ENCODE measurements at regions not wholly inside any gene's neighbourhood (a gene's known extent, or its start where the extent isn't known, plus 50 kb on each side); places are given as distances from the start of the nearest gene placed in this dataset.

DNA sequence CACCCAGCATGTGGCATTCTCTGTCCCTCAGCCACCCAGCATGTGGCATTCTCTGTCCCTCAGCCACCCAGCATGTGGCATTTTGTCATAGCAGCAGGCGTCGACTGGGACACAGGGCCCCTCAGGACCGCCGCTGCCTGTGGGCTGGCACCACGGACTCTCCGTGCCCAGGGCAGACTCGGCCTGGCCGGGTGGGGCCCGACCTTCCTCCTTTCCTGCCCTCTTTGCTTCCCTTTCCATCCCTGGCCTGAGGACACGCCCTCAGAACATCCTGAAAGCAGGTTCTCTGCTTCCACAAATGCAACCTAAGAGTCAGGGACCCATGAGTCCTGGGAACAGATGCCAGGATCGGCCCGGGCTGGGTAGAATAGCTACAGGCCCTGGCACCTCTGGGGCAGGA, 291.4 kb upstream of the SALL3 start:
- DNase-seq, result no peak

DNA sequence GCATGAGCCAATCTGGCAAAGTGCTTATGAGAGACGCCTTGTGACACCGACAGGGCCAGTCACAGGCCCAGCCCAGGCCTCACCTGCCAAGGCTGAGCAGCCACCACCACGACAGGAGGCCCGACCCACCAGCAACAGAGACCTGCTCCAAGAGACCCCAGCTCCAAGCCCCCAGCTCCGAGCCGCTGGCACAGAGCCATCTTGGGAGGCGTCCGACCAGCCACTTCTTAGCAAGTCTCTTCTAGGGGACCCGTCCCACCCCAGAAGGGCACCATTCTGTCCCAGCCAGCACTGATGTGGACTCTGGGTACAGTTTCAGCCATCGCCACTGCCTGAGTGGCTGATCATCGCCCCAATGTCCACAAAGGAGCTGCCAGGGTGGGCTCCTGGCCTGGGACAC, 290.7 kb upstream of the SALL3 start:
- no peak for DNase-seq

DNA sequence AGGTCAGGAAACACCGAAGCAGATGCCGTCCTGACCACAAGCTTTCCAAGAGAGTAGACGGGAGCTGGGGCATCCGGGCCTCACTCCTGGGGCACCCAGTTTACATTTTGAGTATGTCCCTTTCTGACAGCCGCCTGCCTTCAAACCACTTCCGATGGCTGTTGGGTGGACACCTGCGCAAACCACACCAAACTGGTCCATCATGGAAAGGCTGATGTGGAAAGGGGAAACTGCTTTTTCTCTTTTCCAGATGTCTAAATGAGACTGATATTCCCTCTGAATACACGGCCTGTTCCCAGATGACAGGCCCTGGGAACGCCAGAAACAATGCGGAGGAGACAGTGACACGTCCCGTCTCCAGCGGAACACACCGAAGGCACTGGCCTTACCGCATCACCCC, 290.0 kb upstream of the SALL3 start:
- DNase-seq, result no peak

DNA sequence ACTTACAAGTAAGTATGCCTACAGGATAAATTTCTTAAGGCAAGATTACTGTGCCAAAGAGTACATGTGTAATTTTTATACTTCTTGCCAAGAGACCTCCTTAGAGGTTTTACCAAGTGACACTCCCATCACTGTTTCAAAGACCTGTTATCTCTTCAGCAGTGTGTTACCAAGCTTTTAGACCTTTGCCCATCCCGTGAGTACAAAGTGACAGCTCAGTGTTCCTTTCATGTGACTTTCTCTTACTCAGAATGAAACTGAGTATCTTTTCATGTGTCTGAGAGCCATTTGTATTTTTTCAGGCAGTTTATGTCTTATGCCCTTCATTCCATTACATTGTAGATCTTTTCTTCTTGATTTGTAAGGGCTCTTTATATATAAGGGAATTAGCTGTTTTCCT, 287.5 kb upstream of the SALL3 start:
- no peak for DNase-seq

DNA sequence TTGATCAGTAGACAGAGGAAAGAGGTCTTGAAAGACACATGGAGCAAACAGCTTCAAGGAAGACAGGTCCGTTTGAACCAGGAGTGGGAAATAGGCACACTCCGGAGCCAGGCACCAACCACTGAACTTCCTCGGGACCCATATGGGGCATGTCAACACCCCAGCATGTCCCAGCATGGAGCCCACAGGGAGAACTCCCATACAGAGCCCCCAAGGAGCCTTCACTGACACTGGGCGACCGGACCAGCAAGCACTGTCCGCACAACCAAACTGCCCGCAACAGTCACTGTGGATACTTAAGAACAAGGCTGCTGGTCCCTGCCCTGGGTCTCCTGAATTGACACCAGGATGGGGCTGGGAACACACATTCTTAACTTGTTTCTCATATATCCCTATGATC, 286.2 kb upstream of the SALL3 start:
- DNase-seq, result no peak

DNA sequence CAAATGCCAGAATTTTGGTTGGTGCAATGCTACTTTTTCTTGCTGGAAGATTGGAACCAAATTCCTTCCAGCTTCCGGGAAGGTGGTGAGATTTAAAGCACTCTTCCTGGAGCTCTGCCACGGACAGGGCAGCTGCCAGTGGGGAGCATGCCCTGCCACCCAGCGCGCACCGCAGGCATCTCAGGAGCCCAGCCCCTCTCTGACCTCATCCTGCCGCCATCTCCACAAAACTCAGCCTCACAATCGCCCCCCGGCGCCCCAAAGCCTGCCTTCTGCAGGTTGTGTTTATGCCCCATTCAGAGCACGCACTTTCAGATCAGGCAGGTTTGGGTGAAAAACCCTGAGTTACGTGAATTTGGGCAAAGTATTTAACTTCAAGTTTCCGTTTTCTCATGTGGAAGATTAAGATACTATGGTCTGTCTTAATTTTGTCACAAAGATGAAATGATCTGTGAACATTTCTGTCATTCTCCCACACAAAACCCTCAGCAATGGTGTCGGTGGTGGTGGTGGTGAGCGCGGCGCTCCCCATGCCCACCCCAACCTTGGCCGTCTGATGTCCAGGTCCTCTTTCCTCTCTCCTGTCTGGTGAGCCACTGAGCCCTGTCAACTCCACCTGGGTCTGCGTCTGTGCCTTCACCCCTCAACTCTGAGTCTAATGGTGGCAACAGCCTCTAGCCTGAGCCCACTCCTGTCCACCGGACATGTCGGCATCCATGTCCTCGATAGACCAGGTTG, 282.8 kb upstream of the SALL3 start:
- DNase-seq, result no peak

DNA sequence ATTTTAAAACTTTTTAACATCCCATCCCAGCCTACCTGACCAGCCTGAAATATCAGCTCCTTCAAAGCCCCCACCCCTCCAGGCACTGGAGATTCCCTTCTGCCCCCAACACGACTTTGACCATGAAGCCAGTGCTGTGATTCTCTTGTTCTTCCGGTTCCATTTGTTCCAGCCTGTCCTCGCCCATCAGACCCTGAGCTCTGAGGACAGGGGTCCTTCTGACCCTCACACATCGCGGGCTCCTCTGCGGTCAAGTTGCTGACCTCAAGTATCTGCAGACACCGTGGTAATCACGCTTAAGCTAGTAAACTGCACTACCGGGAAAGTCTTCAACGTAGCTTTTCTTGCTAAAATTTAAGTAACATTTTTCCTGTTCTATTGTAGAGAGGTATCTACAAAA, 282.2 kb upstream of the SALL3 start:
- no peak for DNase-seq

DNA sequence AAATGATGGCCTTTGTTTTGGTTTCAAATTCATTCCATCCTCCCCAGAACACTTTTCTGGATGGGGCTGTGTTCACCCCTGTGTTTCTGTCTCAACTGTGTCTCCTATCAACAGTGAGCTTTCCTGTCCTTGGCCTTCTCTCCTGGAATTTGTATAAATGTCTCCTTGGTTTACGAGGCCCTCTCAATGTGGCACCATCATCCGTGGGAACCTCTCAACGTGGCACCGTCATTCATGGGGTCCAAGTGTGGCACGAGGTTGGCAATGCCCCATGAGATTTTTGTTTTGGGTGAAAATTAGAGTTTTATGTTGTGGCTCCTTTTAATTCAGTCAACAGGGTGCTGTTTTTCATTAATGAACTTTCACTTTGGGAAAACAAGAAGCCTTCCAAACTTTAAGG, 280.7 kb upstream of the SALL3 start:
- DNase-seq, result no peak

DNA sequence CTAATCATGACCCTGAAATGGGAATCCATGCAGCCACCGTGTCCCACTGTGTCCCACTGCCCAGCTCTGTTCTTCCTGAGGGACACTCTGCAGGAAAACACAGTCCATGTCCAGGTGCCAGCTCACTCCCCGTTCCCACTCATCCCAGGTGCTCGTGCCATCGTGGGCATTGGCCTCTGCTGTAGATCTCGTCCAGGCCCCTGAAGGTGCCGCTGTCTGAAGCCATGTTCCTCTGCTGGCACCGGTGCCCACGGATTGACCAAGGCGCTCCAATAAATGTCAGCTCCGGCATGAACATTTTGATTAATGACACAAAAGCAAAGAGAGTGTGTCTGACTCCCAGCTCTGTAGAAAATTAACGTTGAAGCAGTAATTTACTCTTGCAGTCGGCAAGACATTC, 280.1 kb upstream of the SALL3 start:
- no peak for DNase-seq

DNA sequence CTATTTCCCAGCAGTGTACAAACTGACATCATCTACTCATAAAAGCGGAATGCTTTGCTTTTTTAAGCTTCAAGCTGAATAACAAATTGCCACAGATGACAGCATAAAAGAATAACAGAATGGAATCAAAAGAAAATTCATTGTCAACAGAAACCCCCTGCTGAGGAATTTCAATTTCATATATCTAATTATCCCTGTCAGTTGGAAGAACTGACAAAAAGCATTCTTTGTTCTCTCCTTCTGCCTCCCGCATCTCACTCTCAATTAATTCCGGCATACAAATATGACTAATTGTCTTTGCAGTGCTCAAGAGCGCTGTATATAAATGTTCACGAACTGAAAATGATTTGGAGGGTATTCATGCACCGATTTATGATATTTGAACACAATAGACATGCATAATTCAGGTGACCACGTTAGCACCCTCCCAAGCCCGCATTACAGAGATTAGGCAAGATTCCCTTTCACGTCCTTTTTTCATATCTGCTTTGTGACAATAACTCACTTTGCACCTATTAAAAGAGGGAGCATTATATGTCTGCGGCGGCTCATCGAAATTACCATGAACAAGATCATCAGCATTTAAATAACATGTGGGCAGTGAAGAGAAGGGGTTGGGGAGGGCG, 277.7 kb upstream of the SALL3 start:
- no peak for DNase-seq

DNA sequence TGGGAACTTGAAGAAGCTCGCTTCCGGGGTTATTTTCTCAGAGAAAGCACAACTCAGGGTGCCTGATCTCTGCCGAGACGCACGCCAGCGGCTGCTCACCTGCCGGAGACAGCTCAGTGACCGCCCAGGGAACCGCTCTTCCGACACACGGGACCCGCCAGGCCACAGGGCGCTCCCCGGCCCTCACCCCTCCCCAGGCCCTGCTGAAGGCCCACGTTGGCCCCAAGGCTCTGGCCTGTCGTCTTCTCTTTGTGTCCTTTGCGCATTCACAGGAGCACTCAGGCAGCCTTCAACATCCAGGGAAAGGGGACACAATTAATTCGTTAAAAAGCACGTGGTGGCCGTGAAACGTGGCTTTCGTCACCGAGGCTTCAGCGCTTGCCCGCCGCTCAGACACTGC, 276.3 kb upstream of the SALL3 start:
- DNase-seq, result no peak

DNA sequence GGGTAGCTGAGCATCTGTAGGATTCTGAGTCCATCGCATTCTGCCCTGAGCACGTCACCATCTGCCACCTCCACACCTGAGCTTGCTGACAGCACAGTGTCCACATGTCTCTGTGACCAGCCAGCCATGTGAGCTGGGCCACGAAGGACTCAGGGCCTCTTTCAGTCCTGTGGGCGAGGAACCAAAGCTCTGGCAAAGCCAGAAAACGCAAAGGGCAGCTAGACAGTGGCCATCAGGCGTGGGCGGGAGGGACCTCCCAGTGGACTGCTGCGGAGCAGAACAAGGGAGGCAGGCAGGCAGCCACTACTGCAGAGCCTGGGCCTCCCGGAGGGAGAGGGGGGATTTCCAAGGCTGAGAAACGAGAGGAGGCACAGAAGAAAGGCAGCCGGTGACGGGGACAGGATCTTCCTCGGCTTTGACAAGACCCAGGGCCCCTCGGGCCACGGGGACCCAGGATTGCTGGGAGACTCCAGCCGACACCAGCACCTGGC, 274.6 kb upstream of the SALL3 start:
- no peak for DNase-seq

DNA sequence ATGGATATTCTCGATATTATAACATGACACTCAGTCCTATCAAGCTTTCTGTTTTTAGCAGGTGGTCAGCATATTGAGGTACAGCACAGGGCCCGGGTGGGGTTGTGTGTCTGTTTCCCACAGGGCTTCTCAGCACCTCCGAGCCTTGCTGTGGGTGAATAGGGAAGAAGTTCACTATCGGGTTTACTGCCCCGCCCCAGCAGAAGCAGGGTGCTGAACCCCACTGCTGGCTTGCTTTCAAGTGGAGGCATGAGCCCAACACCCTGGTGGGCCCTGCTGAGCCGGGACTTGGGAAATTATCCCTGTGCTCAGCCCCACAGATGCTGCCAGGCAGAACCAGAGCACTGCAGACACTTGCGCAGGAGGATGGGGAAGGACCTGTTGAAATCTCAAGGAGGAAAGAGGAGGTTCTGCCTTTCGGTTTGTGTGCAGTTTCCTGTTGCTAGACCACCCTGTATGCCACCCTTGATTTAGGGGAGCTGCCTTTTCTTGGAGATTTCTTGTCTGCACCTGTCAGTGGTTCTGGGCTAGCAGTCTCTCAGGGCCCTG, 270.3 kb upstream of the SALL3 start:
- DNase-seq, result no peak

DNA sequence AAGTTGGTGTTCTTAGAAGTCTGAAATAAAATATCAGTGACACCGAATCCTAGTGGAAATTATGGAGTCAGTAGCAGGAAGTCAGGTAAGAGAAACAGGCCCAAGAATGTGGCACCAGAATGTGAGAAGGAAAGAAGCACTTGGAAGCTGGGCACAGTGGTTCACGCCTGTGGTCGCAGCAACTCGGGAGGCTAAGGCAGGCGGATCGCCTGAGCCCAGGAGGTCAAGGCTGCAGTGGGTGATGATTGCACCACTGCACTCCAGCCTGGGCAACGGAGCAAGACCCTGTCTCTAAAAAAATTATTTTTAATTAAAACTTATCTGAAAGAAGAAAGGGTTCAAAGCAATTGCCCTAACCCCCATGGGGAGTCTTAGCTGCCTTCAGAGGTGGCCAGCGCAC, 268.3 kb upstream of the SALL3 start:
- no peak for DNase-seq

DNA sequence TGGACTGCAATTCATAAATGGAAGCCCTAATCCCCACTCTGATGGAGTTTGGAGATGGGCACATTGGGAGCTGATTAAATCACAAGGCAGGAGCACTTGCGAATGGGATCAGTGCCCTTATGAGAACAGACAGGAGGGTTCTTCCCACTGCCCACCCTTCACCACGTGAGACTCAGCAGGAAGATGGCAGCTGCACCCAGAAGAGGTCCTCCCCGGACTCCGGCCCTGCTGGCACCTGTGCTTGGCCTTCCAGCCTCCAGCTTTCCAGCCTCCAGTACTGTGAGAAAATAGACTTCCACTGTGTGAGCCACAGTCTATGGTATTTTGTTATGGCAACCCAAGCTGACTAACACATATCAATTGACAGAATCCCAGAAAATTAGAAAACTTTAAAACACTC, 267.6 kb upstream of the SALL3 start:
- DNase-seq, result no peak

DNA sequence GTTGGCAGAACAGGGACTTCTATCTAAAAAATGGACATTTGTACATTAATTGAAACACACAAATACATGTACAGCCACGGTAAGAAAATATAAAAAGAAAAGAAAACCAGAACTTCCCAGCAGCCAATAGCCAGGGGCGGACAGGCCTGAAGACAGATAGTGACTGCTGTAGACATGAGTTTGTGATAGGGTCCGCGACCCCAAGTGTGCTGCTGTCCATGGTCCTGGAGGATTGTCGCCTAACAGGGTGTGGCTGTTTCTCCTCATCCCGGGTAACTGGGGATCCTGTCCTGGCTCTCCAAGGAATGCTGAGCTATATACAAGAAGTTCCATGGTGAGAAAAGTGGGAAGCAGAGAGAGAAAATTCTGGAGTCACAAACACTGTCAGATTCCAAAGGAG, 266.5 kb upstream of the SALL3 start:
- DNase-seq, result no peak

DNA sequence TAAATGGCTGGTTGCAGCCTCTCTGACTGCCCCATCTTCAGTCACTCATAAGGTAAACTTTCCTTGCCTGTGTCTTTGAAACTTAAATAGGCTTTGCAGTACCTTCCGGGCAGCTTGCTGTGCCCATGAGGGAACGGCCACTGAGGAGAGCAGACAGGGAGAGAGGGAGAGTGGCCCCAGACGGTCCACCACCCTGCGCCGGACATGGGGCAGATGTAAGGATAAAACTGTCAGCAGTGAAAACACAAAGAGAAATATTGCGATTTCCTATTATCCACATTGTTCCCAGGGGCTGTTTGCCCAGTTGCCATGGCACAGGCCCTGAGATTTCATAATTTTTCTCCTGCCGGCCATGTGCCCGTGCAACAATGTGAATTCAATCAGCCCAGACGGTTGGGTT, 265.9 kb upstream of the SALL3 start:
- DNase-seq, result no peak

DNA sequence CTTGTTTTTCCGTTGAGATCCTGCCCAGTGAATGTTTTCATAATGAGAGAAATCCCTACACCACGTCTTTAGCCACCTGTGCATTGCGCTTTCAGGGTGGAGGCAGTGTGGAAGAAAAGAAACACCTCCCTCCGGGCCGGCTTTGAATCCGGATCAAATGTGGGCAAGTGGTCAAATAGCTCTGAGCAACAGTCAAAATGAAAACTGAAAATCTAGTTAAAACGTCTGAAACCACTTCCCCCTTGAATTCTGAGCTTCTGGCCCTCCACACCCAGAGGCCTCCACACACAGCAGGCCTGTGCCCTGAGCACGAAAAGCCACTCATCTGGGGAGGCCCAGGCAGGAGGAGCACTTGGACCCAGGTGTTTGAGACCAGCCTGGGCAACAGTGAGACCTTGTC, 263.6 kb upstream of the SALL3 start:
- no peak for DNase-seq

DNA sequence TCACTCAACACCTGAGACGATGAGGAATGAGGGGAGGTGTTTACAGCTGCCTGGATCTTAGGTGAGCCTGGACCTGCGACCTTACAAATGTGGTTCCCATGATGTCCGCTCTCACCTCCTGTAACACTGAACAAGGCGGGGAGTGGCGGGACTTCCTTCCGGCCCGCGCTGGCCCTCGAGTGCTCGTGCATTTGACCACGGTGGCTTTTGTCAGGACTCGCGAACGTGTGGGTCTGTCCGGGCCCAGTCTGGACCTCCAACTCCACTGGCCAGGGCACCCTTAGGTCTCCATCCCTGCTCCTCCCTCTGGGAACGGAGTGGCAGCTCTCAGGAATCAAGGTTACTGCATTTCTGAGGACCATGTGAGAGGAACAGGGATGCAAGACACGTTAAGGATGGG, 263.0 kb upstream of the SALL3 start:
- DNase-seq, result no peak

DNA sequence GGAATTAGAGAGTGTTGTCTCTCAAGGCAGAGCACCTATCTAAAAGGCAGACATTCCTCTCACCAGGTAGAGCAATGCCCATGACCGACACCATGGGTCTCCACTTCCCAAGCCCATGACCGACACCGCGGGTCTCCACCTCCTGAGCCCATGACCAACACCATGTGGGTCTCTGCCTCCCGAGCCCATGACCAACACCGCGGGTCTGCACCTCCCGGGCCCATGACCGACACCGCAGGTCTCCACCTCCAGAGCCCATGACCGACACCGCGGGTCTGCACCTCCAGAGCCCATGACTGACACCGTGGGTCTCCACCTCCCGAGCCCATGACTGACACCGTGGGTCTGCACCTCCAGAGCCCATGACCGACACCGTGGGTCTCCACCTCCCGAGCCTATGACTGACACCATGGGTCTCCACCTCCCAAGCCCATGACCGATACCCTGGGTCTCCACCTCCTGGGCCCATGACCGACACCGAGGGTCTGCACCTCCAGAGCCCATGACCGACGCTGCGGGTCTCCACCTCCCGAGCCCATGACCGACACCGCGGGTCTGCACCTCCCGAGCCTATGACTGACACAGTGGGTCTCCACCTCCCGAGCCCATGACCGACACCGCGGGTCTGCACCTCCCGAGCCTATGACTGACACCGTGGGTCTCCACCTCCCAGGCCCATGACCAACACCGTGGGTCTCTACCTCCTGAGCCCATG, 262.4 kb upstream of the SALL3 start:
- no peak for DNase-seq

DNA sequence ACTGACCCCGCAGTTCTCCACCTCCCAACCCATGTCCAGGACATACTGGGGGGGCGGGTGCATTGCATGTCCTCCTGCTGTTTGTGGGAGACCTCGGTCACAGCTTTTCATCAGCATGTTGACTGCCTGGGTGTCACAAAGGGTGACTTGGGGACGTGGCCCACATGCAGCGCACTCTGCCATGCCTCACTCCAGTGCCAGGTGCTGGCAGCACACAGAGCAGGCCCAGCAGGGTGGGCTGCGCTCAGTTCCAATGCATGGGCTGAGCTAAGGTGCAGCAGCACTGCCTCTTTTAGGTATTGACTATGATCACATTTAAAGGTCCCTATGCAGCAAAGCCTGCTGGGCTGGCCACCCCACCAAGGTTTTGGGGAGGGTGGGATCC, 261.9 kb upstream of the SALL3 start:
- DNase-seq, result no peak

DNA sequence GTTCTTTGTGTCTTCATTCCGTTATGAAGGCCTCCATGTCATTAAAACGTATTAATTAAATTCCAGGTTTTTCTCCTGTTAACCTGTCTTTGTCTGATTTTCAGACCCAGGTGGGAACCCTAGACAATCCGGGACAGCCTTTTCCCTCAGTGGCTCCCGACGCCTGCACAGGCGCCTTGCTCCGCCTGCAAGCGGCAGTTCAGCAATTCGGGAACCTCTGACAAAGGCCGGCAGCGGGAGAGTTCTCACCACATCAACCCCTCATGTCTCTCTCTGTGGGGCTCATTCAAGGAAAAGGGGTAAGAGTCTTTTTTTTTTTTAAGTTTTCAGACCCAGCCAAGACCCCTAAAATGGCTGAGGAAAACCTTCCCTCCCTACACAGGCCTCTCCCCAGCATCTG, 259.8 kb upstream of the SALL3 start:
- DNase-seq, result no peak

DNA sequence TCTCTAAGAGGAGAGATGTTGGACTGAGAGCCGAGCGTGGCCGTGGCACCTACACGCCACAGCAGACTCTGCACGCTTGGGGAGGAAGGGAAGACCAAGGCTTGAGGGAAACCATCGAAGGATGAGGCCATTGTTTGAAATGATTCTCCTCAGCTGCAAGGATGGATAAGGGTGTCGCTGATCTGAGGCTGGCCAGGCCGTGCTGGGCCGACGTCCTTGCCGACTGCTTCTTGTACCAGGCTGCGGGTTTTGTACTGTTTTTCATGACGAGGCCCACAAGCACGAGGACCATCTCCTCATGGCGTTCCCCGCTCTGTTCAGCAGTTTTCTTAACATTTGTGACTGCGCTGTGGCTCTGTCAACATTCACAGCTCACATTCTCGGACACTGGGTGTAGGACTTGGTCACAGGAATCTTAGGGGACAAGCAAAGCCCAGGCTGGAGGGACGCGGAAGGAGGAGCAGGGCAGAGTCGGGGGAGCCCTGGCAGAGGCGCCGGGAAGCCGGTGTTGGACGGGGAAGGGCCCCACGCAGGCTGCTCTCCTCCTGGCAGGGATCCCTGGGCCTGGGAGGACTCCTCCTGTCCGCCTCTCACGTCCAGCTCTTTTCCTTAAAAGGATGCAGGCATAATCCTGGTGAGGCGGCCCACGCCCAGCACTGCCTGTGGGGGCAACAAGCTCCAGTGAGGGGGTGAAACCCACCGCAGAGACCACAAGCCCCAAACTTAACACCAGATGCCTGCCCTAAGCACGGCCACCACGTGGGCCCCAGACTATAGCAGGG, 259.0 kb upstream of the SALL3 start:
- no peak for DNase-seq
